ENCODE measurements at regions not wholly inside any gene's neighbourhood (a gene's known extent, or its start where the extent isn't known, plus 50 kb on each side); places are given as distances from the start of the nearest gene placed in this dataset.

- TF ChIP-seq, protein P1, sequence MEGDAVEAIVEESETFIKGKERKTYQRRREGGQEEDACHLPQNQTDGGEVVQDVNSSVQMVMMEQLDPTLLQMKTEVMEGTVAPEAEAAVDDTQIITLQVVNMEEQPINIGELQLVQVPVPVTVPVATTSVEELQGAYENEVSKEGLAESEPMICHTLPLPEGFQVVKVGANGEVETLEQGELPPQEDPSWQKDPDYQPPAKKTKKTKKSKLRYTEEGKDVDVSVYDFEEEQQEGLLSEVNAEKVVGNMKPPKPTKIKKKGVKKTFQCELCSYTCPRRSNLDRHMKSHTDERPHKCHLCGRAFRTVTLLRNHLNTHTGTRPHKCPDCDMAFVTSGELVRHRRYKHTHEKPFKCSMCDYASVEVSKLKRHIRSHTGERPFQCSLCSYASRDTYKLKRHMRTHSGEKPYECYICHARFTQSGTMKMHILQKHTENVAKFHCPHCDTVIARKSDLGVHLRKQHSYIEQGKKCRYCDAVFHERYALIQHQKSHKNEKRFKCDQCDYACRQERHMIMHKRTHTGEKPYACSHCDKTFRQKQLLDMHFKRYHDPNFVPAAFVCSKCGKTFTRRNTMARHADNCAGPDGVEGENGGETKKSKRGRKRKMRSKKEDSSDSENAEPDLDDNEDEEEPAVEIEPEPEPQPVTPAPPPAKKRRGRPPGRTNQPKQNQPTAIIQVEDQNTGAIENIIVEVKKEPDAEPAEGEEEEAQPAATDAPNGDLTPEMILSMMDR (IDR thresholded peaks at IDR 0.05), result no peak
- TF ChIP-seq POLR2A (IDR thresholded peaks at IDR 0.05), result no peak
Measured at GRCh38 chr2:38224181-38224580, 148.2 kb upstream of the CYP1B1 start.

All from right lobe of liver (tissue), 4 donors.